SK-N-SH (cell line): ENCODE measurements at regions not wholly inside any gene's neighbourhood (a gene's known extent, or its start where the extent isn't known, plus 50 kb on each side); places are given as distances from the start of the nearest gene placed in this dataset.

Source experiments
- CTCF ChIA-PET: fragments of 300-600, 350-600 bp; formaldehyde crosslinking; extraction: SDS; loops from one replicate; lab custom pipeline; 2021; lab: Yijun Ruan, JAX
- POLR2A ChIA-PET: fragments of 350-600 bp; sonication (Branson Sonifier 250); formaldehyde crosslinking; extraction: SDS; loops from one replicate; lab custom pipeline; 2020; ENCODE audit warnings: antibody characterized with exemption, inconsistent platforms; lab: Yijun Ruan, JAX
- DNase-seq: peaks from one replicate; pipeline ENCODE4 v3.0.0; 2012
- H2AFZ ChIP-seq: fragments of 200-600 bp; sonication (generic); 2 replicates; pipeline ENCODE4 v1.8.1; 2016; ENCODE audit warnings: antibody characterized with exemption, mild to moderate bottlenecking, low read depth
- H3F3A ChIP-seq: fragments of 200-600 bp; sonication (generic); replicated peaks from 2 replicates; pipeline ENCODE3; 2016; ENCODE audit warnings: antibody characterized with exemption, mild to moderate bottlenecking; ENCODE audit not compliant: insufficient read depth
- H3K27ac ChIP-seq, 2 experiments: fragments of 200-500 bp in 1 of 2; fragments of 200-600 bp in 1 of 2; sonication (Bioruptor generic) in 1 of 2; sonication (generic), shearing (Covaris generic) in 1 of 2; 2 replicates each; pipeline versions ENCODE4 v1.5.1 to v1.6.1; 2014 to 2016; ENCODE audit warnings: low read depth in 2 of 2, inconsistent platforms in 1 of 2, low read length in 1 of 2, mild to moderate bottlenecking in 1 of 2, mixed read lengths in 1 of 2
- H3K27me3 ChIP-seq: fragments of 200-600 bp; sonication (generic), shearing (Covaris generic); 2 replicates; pipeline ENCODE4 v1.6.1; 2016; ENCODE audit warnings: mixed run types; ENCODE audit not compliant: insufficient read depth
- H3K36me3 ChIP-seq, 2 experiments: fragments of 200-500 bp in 1 of 2; fragments of 200-600 bp in 1 of 2; sonication (Bioruptor generic) in 1 of 2; sonication (generic) in 1 of 2; replicated peaks in 1 of 2; 2 replicates each; pipeline versions ENCODE3 to v1.5.1; 2014 to 2016; ENCODE audit warnings: low read length in 1 of 2, mild to moderate bottlenecking in 1 of 2; ENCODE audit not compliant: insufficient read depth in 2 of 2, control insufficient read depth in 1 of 2
- H3K4me1 ChIP-seq, 2 experiments: fragments of 200-500 bp in 1 of 2; fragments of 200-600 bp in 1 of 2; sonication (Bioruptor generic) in 1 of 2; sonication (generic), shearing (Covaris generic) in 1 of 2; 2 replicates each; pipeline versions ENCODE4 v1.5.1 to v1.6.1; 2014 to 2016; ENCODE audit warnings: low read depth in 1 of 2, low read length in 1 of 2, mixed run types in 1 of 2; ENCODE audit not compliant: insufficient read depth in 2 of 2, control insufficient read depth in 1 of 2
- H3K4me2 ChIP-seq: fragments of 200-600 bp; sonication (generic), shearing (Covaris generic); 2 replicates; pipeline ENCODE4 v1.6.1; 2017; ENCODE audit warnings: mixed run types
- H3K4me3 ChIP-seq, 2 experiments: fragments of 200-500 bp in 1 of 2; fragments of 200-600 bp in 1 of 2; sonication (Bioruptor generic) in 1 of 2; sonication (generic), shearing (Covaris generic) in 1 of 2; 2 replicates each; pipeline versions ENCODE4 v1.5.1 to v1.8.1; 2014 to 2016; ENCODE audit warnings: low read depth in 2 of 2, inconsistent platforms in 1 of 2, low read length in 1 of 2, mild to moderate bottlenecking in 1 of 2, mixed read lengths in 1 of 2, moderate library complexity in 1 of 2
- H3K79me2 ChIP-seq: fragments of 200-600 bp; sonication (generic); 2 replicates; pipeline ENCODE4 v1.8.1; 2017; ENCODE audit warnings: mild to moderate bottlenecking; ENCODE audit not compliant: insufficient read depth
- H3K9ac ChIP-seq: fragments of 200-600 bp; sonication (generic); 2 replicates; pipeline ENCODE4 v1.6.1; 2017; ENCODE audit warnings: mixed run types
- H3K9me2 ChIP-seq: fragments of 200-600 bp; sonication (generic); 2 replicates; pipeline ENCODE4 v1.6.1; 2017; ENCODE audit warnings: mixed run types
- H3K9me3 ChIP-seq: fragments of 200-600 bp; sonication (generic); 2 replicates; pipeline ENCODE4 v1.6.1; 2017; ENCODE audit warnings: mixed run types, mild to moderate bottlenecking, moderate library complexity
- H4K20me1 ChIP-seq: fragments of 200-600 bp; sonication (generic); 2 replicates; pipeline ENCODE4 v1.6.1; 2017; ENCODE audit warnings: mild to moderate bottlenecking, mixed run types; ENCODE audit not compliant: insufficient read depth
- CHD2 ChIP-seq: fragments of 150-350 bp; IDR thresholded peaks from 2 replicates; pipeline ENCODE4 v1.6.1; 2018; ENCODE audit warnings: low read length; ENCODE audit not compliant: partially characterized antibody
- CTCF ChIP-seq: fragments of 200-600 bp; sonication (generic); IDR thresholded peaks from 2 replicates; pipeline ENCODE4 v1.6.1; 2017; ENCODE audit warnings: antibody characterized with exemption, mild to moderate bottlenecking, moderate library complexity
- ELF1 ChIP-seq: IDR thresholded peaks from 2 replicates; pipeline ENCODE4 v1.4.0; 2012
- FOXJ3 ChIP-seq: sonication (generic); formaldehyde crosslinking; IDR thresholded peaks from 2 replicates; pipeline ENCODE4 v1.5.1; 2020; ENCODE audit warnings: mild to moderate bottlenecking, missing genetic modification reagents
- FOXM1 ChIP-seq: IDR thresholded peaks from 2 replicates; pipeline ENCODE4 v1.4.0; 2012; ENCODE audit warnings: low read depth, mild to moderate bottlenecking
- MXI1 ChIP-seq: IDR thresholded peaks from 2 replicates; pipeline ENCODE4 v1.6.1; 2012; ENCODE audit warnings: mild to moderate bottlenecking, low read depth, low read length, improper control_type of control experiment
- NFIC ChIP-seq: IDR thresholded peaks from 2 replicates; pipeline ENCODE4 v1.4.0; 2012; ENCODE audit warnings: borderline replicate concordance
- NRF1 ChIP-seq: IDR thresholded peaks from 2 replicates; pipeline ENCODE4 v1.6.1; 2012; ENCODE audit warnings: low read depth, mild to moderate bottlenecking, low read length
- SIN3A ChIP-seq: IDR thresholded peaks from 2 replicates; pipeline ENCODE4 v1.6.1; 2012; ENCODE audit warnings: low read depth, mild to moderate bottlenecking, low read length, moderate library complexity, borderline replicate concordance
- SMC3 ChIP-seq: IDR thresholded peaks from 2 replicates; pipeline ENCODE4 v1.6.1; 2012; ENCODE audit warnings: low read depth, low read length, improper control_type of control experiment
- TAF1 ChIP-seq: IDR thresholded peaks from 2 replicates; pipeline ENCODE4 v1.6.1; 2012; ENCODE audit warnings: low read depth, mild to moderate bottlenecking, low read length, moderate library complexity, borderline replicate concordance
- TCF12 ChIP-seq: IDR thresholded peaks from 2 replicates; pipeline ENCODE4 v1.4.0; 2012
- YY1 ChIP-seq: IDR thresholded peaks from 2 replicates; pipeline ENCODE4 v1.4.0; 2012; ENCODE audit warnings: low read depth, mild to moderate bottlenecking
- WGBS: methylation state at CpG from one replicate; pipeline ENCODE4 v1.1.6; 2017; ENCODE audit warnings: low lambda C conversion rate; 5-methylcytosine and 5-hydroxymethylcytosine counted together
- TF ChIP-seq, protein P1 (sequence below): fragments of 150-350 bp; IDR thresholded peaks from 2 replicates; pipeline ENCODE4 v1.6.1; 2016; ENCODE audit warnings: mild to moderate bottlenecking, low read depth, low read length
- TF ChIP-seq, protein P2 (sequence below): IDR thresholded peaks from 2 replicates; pipeline ENCODE4; 2012
- TF ChIP-seq, protein P3 (sequence below): fragments of 150-350 bp; IDR thresholded peaks from 2 replicates; pipeline ENCODE4 v1.6.1; 2017; ENCODE audit warnings: antibody characterized with exemption, low read length, low read depth, borderline replicate concordance

- Histone ChIP-seq H4K20me1 (no peaks in the 10 kb centered on the region), H3K9me2 (no peaks in the 10 kb centered on the region), H3K27me3 (no peaks in the 10 kb centered on the region), H3K27ac (no peak overlapping the region), H2AFZ (no peak overlapping the region), H3F3A (no peaks in the 10 kb centered on the region), H3K9me3 (0 out of 2 replicates have a peak, but pooled peaks cover 3% of the 10 kb centered on the region), H3K79me2 (no peaks in the 10 kb centered on the region), H3K4me1 (peaks cover 0 to 5% of the 10 kb centered on the region in 2 experiments; a peak in 1 of 4 replicates), H3K9ac (no peak overlapping the region), H3K4me3 (no peak overlapping the region), H3K36me3 (no peaks in the 10 kb centered on the region), H3K4me2 (no peak overlapping the region)
- ChIA-PET POLR2A (no interaction called here), CTCF (no interaction called here)
- no peak for TF ChIP-seq CTCF
- no peak for TF ChIP-seq NRF1
- no peak for TF ChIP-seq TAF1
- TF ChIP-seq CHD2, result no peak
- TF ChIP-seq, protein P1, sequence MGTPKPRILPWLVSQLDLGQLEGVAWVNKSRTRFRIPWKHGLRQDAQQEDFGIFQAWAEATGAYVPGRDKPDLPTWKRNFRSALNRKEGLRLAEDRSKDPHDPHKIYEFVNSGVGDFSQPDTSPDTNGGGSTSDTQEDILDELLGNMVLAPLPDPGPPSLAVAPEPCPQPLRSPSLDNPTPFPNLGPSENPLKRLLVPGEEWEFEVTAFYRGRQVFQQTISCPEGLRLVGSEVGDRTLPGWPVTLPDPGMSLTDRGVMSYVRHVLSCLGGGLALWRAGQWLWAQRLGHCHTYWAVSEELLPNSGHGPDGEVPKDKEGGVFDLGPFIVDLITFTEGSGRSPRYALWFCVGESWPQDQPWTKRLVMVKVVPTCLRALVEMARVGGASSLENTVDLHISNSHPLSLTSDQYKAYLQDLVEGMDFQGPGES, result no peak
- TF ChIP-seq MXI1, result no peak
- TF ChIP-seq SIN3A, result no peak
- TF ChIP-seq YY1, result no peak
- TF ChIP-seq FOXJ3, result no peak
- no peak for TF ChIP-seq NFIC
- no peak for TF ChIP-seq SMC3
- TF ChIP-seq ELF1, result no peak
- TF ChIP-seq, protein P2, sequence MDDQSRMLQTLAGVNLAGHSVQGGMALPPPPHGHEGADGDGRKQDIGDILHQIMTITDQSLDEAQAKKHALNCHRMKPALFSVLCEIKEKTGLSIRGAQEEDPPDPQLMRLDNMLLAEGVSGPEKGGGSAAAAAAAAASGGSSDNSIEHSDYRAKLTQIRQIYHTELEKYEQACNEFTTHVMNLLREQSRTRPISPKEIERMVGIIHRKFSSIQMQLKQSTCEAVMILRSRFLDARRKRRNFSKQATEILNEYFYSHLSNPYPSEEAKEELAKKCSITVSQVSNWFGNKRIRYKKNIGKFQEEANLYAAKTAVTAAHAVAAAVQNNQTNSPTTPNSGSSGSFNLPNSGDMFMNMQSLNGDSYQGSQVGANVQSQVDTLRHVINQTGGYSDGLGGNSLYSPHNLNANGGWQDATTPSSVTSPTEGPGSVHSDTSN, result no peak
- no peak for TF ChIP-seq TCF12
- no peak for TF ChIP-seq FOXM1
- TF ChIP-seq, protein P3, sequence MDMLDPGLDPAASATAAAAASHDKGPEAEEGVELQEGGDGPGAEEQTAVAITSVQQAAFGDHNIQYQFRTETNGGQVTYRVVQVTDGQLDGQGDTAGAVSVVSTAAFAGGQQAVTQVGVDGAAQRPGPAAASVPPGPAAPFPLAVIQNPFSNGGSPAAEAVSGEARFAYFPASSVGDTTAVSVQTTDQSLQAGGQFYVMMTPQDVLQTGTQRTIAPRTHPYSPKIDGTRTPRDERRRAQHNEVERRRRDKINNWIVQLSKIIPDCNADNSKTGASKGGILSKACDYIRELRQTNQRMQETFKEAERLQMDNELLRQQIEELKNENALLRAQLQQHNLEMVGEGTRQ, result no peak
- no peak for DNase-seq
- WGBS, result 83% methylated on average over 19 of the region's 19 CpGs
These were observed 95.5 kb upstream of the AFDN start for GRCh38 chr6:167731216-167731615.
